CD4-positive, alpha-beta T cell treated with Interleukin-10 for 1 hour (primary cell): ENCODE measurements at regions not wholly inside any gene's neighbourhood (a gene's known extent, or its start where the extent isn't known, plus 50 kb on each side); places are given as distances from the start of the nearest gene placed in this dataset.
"Not testable (repeated sequence)": the region's sequence is repeated elsewhere in the genome, so short reads cannot be mapped to it uniquely, and the experiment has no call there.

Experiments used
- DNase-seq: peaks from one replicate; pipeline ENCODE4 v3.0.0-alpha.2; 2020

GRCh38 chr2:52629944-52630343 lies 1137.7 kb upstream of the CHAC2 start:
- DNase-seq, result no peak

GRCh38 chr2:52629531-52629930 lies 1138.1 kb upstream of the CHAC2 start:
- no peak for DNase-seq

- DNase-seq, result no peak
Observed at GRCh38 chr2:52622266-52622665, 1145.3 kb upstream of the CHAC2 start.

GRCh38 chr2:52613064-52613463 lies 1154.5 kb upstream of the CHAC2 start:
- DNase-seq, result no peak

- DNase-seq, result no peak
Observed at GRCh38 chr2:52611759-52612158, 1155.8 kb upstream of the CHAC2 start.

GRCh38 chr2:52608030-52608429 lies 1159.6 kb upstream of the CHAC2 start:
- DNase-seq, result no peak

- no peak for DNase-seq
Observed at GRCh38 chr2:52597346-52597745, 1170.3 kb upstream of the CHAC2 start.

- DNase-seq, result no peak
Observed at GRCh38 chr2:52594026-52594425, 1173.6 kb upstream of the CHAC2 start.

GRCh38 chr2:52584071-52584470 lies 1183.5 kb upstream of the CHAC2 start:
- not testable (repeated sequence) for DNase-seq

- DNase-seq, result no peak
Observed at GRCh38 chr2:52572469-52572894, 1195.1 kb upstream of the CHAC2 start.

- no peak for DNase-seq
Observed at GRCh38 chr2:52571380-52572347, 1195.9 kb upstream of the CHAC2 start.

GRCh38 chr2:52570716-52571115 lies 1196.9 kb upstream of the CHAC2 start:
- no peak for DNase-seq

GRCh38 chr2:52563151-52563550 lies 1204.5 kb upstream of the CHAC2 start:
- no peak for DNase-seq

GRCh38 chr2:52558265-52558664 lies 1209.3 kb upstream of the CHAC2 start:
- DNase-seq, result no peak

GRCh38 chr2:52542297-52542696 lies 1225.3 kb upstream of the CHAC2 start:
- DNase-seq, result no peak

- no peak for DNase-seq
Observed at GRCh38 chr2:52539026-52539970, 1228.3 kb upstream of the CHAC2 start.

- no peak for DNase-seq
Observed at GRCh38 chr2:52537588-52537987, 1230.0 kb upstream of the CHAC2 start.

GRCh38 chr2:52536929-52537460 lies 1230.6 kb upstream of the CHAC2 start:
- no peak for DNase-seq

GRCh38 chr2:52532956-52533355 lies 1234.6 kb upstream of the CHAC2 start:
- DNase-seq, result no peak

- DNase-seq, result no peak
Observed at GRCh38 chr2:52526735-52527134, 1240.9 kb upstream of the CHAC2 start.

- no peak for DNase-seq
Observed at GRCh38 chr2:52520644-52521043, 1247.0 kb upstream of the CHAC2 start.

- no peak for DNase-seq
Observed at GRCh38 chr2:52518678-52519077, 1248.9 kb upstream of the CHAC2 start.

- no peak for DNase-seq
Observed at GRCh38 chr2:52512760-52513159, 1254.8 kb upstream of the CHAC2 start.
